CD4-positive, alpha-beta T cell treated with Interleukin-1 beta for 1 hour (primary cell): ENCODE measurements at regions not wholly inside any gene's neighbourhood (a gene's known extent, or its start where the extent isn't known, plus 50 kb on each side); places are given as distances from the start of the nearest gene placed in this dataset.
"Not testable (repeated sequence)": the region's sequence is repeated elsewhere in the genome, so short reads cannot be mapped to it uniquely, and the experiment has no call there.

Experiments
- DNase-seq, 2 donors: peaks; one replicate each; pipeline ENCODE4 v3.0.0-alpha.2; 2020 to 2022

DNA sequence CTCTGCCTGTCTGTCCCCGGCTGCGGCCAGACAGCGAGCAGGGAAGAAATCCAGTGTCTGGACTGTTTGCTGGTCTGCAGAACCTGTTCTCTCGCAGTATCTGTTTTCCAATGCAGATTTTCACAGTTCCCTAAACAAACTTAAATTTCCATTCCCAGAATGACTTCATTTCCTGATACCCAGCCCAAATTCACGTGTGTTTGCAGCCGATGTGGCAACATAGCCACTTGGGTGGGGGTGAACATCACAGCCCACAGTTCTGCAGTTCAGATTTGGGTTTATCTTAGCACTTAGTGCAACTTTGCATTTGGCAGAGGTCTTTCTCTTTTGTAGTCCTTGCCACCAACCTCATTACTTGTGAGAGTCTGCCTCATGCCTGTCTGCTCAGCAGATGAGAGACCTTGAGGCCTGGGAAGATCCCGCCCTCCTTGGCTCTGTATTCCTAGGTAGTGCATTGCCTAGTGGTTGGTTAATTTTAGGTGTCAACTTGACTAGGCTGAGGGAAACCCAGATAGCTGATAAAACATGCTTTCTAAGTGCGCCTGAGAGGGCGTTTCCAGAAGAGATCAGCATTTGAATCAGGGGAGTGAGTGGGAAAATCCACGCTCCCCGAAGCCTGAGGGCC lies 122.8 kb upstream of the FAM20C start:
- not testable (repeated sequence) for DNase-seq

GRCh38 chr7:70207-70606 lies 122.2 kb upstream of the FAM20C start:
- DNase-seq = not testable (repeated sequence)

DNA sequence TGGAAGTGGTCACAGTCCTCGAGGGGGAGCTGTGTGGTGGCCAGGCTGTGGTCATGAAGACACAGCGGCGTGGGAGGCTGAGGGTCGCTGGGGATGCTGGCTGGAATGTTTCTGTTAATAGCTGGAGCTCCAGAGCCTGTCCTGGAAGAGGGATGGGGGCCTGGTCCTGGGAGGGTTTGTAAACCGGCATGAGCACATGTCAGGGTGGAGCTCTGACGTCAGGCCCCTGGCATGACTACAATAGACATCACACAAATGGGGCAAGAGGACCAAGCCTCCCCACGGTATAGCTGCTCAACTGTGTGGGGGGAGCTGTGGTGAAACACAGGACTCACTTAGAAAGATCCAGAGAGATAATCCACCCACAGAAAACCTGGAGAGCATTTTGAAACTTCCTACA lies 121.4 kb upstream of the FAM20C start:
- DNase-seq = not testable (repeated sequence)

DNA sequence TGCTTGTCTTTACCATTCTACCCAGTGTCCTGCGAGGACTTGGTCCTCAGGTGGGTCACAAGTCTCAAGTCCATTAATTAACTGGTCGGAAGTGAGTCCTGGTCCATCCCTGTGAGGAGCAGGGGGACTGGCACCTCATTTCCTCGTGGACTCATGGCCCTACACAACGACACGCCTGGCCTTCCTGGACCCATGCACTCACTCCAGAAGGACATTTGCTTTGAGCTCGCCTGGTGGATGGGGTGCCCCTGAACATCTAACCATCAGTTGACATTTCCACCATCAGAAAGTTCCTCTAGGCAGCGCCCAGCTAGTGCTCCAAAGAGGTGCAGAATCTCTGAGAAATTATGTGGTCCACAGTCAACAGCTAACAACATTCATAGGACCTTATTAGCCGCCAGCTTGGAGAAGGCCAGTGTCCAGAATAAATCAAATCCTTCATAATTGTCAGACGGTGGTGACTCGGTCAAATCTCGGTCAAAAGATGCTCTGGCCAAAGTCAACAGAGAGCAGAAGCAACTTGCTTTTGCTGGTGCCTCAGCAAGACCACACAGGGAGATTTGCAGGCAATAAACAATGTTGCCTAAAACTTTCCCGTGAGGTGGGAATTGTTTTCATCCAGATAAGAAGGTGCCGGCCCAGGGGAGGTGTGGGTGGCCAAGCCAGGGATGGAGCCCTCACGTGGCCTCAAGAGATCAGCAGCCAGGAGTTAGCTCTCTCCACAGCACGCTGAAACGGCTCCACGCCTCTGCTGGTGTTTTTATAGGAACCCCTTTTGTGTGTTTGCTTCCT lies 119.9 kb upstream of the FAM20C start:
- DNase-seq = not testable (repeated sequence)

DNA sequence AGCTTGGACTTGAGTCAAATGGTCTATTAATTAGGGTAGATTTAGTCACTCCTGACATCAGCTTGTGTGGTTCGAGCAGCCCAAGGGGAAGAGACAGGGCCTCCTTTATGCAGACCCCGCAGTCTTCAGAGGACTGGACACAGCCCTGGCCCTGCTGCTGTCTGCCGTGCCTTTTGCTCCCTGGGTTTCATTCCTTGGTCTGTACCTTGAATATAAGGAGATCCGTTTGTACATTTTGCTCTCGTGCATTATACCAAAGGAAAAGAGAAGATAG lies 119.4 kb upstream of the FAM20C start:
- not testable (repeated sequence) for DNase-seq

DNA sequence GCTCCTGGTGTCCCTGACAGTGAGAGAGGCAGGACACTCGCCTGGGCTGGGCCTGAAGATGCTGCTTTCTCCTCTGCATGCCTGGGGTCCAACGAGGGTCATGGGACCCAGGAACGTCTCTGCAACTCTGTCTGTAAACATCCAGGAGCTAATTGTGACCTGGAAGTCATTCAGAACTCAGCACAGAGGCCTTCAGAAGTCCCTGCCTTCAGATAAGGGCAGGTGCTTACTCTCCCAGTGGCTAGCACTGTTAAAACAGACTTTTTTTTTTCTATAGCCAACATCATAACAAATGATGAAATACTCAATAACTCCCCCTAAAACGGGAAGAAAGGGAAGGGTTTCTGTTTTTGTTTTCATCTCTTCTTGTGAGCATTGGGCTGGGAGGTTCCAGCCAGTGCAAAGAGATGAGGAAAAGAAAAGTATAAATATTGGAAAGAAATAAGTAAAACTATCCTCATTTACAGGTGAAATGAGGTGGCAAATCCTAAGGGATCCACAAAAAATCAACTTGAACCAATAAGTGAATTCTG lies 118.3 kb upstream of the FAM20C start:
- not testable (repeated sequence) for DNase-seq

DNA sequence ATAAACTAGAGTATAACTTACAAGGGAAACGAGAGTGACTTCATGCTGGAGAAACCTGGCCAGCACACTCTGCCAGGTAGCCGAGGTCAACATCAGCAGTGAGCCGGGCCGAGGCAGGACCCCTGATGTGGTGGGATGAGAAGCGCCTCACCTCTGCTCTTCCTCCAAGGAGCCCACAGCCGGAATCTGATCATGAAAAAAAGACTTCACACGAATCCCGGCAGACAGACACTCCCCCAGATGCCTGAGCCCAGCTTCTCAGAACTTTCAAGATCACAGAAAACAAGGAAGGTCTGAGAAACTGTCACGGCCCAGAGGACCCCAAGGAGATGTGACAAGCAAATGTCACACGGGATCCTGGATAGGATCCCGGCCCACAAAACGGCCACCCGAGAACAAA lies 116.9 kb upstream of the FAM20C start:
- not testable (repeated sequence) for DNase-seq

DNA sequence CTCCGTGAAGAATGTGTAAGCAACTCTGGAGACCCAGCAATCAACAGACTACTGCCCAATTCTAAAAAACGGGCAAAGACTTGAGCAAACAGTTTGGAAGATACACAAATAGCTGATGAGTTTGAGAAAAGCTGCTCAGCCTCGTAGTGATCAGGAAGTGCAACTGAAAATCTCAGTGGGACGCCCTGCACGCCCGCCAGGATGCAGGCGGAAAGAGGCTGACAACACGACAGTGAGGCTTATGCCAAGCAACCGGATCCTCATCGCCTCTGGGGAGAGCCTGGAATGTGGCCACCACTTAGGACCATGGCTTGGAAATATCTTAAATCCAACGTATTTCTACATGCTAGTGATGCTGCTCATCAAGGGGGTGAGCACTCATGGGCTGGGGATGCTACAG lies 116.2 kb upstream of the FAM20C start:
- not testable (repeated sequence) for DNase-seq

- DNase-seq = not testable (repeated sequence)
These were observed 115.5 kb upstream of the FAM20C start for GRCh38 chr7:76829-77395.

GRCh38 chr7:78862-79261 lies 113.5 kb upstream of the FAM20C start:
- DNase-seq = not testable (repeated sequence)

GRCh38 chr7:79400-80055 lies 112.8 kb upstream of the FAM20C start:
- not testable (repeated sequence) for DNase-seq

DNA sequence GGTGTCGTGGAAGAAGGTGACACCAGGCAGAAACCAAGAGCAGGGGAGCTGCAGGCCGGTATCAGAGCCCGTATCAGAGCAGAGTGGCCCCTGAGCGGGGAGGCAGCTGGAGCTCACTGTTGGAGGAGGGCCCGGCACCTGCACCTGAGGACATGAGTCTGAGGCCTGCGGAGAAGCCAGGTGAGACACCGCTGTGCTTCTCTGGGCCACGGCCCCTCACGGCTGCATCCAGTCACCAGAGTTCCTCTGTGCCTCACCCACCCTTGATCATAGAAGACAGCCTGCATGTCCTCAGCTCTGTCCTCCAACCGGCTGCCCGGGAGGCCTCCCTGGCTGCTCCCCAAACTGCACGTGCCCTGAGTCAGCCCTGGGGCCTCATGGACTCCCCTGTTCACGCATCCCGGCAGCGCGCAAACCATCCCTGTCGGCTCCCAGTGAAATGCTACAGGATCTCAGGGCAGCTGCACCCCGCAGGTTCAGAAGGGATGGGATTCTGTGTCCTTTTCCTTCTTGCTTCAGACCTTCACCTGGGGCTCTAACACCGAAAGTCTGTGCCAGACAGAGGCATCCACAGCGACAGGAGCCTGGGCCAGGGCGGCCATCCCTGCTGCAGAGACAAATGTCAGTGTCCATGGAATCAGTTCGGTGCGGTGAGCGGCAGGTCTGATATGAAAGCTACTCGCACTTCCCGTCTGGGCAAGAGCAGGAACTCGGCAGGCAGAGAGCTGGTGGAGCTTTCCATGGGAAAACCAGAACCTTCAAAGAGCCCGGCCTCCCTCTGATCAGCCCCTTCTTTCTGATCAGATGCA lies 111.9 kb upstream of the FAM20C start:
- DNase-seq = no peak

DNA sequence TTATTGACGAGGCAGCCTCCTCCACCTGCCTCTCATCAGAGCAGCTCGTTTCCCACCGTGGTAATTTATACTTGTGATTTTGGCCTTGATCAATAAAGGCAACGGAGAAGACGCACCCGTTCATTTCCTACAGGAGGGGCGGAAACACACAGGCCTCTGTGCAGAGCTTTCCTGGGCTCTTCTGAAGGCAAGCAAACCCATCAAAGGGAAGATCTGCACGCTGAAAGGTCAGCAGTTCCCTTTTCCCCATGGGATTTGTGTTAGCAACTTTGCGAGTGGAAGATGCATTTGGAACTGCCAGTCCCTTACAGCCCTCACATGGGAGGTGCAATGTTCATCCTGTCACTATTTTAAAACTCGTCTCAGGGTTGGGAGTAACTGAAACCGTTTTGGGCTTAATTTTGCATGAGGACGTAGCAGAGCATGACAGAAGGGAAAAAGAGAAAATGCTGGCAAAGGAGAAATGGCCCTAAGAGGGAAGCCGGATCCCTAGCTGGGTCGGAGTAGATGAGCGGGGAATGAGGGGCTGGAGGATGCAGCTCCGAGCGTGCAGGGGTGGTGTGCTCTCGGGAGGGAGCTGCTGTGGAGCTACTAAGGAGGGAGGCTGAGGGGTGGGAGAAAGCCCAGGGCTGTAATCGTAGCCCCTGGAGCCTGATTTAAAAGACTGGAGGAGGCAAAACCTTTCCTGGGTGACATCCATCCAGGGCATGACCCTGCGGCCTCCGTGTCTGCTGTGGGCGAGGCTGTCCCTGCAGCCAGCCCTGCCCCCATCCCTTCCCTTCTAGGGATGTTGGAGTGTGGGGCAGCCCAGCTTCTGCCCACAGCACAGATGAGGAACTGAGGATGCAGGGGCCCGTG lies 111.1 kb upstream of the FAM20C start:
- DNase-seq = no peak

GRCh38 chr7:81926-82756 lies 110.2 kb upstream of the FAM20C start:
- DNase-seq = no peak

- DNase-seq = no peak
These were observed 109.6 kb upstream of the FAM20C start for GRCh38 chr7:82757-83155.

- no peak for DNase-seq
These were observed 108.9 kb upstream of the FAM20C start for GRCh38 chr7:83441-83840.

GRCh38 chr7:83861-84632 lies 108.3 kb upstream of the FAM20C start:
- DNase-seq = no peak

DNA sequence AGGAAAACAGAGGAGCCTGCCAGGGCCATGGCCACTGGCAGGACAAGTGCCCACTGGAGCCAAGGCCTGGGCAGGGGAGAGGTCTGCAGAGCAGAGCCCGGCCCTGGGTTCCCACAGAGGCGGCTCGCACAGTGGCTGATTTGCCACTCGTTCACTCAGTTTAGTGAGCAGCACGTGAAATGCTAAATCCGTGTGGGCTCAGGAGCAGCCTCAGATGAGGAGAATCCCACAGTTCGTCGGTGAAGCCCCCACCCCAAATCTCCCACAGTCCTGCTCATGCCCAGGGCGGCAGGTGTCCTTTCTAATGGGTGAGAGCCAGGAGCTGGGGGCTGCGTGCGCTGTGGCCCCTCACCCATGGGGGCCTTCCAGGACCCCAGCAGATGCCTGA lies 107.7 kb upstream of the FAM20C start:
- no peak for DNase-seq

- no peak for DNase-seq
These were observed 107.1 kb upstream of the FAM20C start for GRCh38 chr7:85074-85882.
